Eye (tissue), 1 donor: ENCODE measurements at regions not wholly inside any gene's neighbourhood (a gene's known extent, or its start where the extent isn't known, plus 50 kb on each side); places are given as distances from the start of the nearest gene placed in this dataset.

ENCODE experiments used
- DNase-seq: peaks from one replicate; pipeline ENCODE4 v3.0.0-alpha.2; 2015

DNA sequence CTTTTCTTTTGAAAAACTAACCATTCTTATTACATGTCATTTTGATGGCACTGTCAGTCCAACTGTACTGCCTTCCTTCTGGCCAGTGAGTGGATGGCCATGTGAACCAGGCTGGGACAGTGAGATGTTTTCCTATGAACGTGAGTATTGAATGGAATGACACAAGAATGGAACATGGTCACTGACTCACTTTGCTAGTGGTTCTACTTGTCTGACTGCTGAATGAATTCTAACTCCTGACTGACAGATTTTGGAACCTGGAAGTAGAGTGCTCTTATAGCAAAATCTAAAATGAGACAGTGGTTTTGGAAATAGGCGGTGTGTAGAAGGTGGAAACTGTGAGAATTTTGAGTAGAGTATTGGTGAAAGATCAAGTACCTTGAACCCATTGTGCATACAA, 606.9 kb upstream of the KCNMB2 start:
- no peak for DNase-seq

DNA sequence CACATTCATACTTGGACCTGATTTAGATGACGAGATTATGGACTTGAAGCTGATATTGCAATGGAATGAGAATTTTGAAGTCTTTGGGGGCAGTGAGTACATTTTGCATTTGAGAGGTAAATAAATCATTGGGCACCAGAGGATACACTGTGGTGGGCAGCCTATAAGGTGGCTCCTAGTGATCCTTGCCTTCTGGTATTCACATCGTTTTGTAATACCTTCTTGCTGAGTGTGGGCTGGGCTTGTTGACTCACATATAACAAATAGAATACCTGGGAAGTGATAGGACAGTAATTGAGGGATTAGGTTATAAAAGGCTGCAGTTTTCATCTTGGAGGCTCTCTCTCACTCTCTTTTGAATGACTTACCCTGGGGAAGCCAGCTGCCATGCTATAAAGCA, 605.5 kb upstream of the KCNMB2 start:
- no peak for DNase-seq

DNA sequence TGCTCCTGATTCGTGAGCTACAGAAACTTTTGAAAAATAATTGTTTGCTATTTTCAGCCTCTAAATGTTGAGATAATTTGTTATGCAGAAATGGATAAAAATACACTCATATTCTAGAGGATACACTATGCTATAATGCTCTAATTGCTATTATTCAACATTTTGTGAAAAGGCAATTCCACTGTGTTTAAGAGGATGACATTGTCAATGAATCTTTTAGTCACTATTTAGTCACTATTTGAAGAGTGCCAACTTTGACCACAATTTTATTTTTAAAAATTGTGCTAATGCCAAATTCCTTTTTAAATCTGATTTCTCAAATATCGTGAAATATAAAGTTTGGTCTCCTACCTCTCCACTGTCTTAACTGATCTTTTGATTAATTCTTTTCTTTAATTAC, 604.9 kb upstream of the KCNMB2 start:
- DNase-seq = no peak

DNA sequence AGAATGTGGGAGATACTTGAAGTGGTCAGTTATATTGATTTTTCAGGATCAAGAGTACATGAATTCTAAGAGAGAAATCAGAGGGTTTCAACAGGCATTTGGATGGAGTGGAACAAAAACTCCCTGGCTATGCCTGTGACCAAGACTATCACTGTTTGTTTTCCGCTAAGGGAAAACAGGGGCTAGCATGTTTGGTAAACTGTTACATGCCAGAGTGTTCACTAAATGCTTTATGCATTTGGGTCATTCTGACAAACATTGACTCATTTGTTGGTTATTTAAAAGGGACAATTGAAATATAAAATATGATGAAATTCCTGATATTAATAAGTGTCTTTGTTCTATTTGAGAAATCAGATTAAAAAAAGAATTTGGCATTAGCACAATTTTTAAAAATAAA, 603.9 kb upstream of the KCNMB2 start:
- DNase-seq = no peak

- DNase-seq = no peak
Measured at GRCh38 chr3:177932750-177933660, 603.2 kb upstream of the KCNMB2 start.

- peak; percentile 80 for DNase-seq
Measured at GRCh38 chr3:177934001-177934891, 602.0 kb upstream of the KCNMB2 start.

DNA sequence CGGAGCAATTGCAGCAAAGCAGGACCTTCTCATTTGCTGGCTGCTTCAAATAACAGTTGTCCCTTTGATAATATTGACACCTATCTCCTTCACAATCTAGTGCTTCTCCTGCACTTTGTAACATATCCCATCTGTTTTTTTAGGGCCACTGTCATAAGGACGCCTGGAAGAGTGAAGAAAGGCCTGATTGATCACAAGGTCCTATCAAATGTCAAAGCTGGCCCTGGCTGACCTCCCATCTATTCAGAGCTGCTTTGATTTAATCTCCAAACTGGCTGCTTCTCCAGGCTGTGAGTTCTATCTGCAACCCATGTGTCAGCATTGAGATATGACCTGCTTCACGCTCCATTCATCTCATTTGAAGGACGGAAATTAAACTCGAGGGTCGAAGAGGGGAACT, 601.2 kb upstream of the KCNMB2 start:
- peak; percentile 66 for DNase-seq

GRCh38 chr3:177936721-177937120, 599.5 kb upstream of the KCNMB2 start:
- DNase-seq = no peak

GRCh38 chr3:177942911-177943310, 593.3 kb upstream of the KCNMB2 start:
- DNase-seq = no peak

DNA sequence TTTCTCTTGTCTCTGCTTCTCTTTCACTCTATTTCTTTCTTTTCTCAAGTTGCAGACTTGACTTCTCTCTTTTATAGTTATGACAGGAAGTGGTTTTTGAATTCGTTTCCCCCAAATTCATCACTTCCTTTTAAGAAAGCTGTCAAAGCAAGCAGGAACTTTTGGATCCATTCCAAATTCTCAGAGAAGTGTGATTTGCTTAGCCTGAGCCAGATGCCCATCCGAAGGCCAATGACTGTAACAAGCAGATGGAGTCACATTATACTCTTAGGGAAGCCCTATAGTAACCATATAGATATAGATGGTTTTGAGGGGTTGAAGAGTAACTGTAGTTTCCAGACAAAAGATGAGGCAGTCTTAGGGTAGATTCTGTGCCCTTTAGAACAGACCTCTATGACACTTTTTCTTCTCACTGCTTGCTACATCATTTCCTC, 592.0 kb upstream of the KCNMB2 start:
- DNase-seq = no peak

DNA sequence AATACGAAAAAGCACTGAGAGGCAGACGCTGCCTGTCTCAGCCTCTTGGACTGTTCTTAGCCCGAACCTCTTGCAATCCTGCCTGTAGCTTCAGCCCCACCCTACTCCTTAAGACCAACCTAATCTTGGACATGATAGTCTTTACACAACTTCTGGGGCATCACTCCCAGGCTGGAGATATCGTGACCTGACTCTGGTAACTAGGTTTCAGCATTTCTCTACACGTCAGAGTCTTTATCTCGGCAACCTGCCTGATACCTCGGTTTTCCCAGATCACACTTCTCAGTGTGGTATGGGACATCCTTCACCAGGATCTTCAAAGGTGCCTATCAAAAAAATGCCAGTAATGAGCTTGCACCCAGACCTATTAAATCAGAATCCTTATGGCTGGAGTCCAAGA, 590.2 kb upstream of the KCNMB2 start:
- no peak for DNase-seq

DNA sequence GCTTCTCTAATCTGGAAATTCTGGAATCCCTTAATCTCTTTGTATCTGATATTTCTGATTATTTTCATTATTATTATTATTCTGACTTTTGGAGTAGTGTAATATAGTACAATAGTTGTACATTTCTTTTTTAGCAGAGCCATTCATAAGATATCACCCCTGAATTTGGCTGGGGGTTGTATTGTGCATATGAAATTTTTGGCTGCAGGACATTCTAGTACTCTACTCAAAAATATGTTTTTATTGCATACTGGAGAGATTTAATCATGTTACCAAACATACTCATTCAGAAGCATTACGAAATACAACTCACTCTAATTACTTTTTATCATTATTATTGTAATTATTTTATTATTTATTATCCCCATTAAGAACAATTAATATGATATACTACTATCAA, 589.7 kb upstream of the KCNMB2 start:
- no peak for DNase-seq

DNA sequence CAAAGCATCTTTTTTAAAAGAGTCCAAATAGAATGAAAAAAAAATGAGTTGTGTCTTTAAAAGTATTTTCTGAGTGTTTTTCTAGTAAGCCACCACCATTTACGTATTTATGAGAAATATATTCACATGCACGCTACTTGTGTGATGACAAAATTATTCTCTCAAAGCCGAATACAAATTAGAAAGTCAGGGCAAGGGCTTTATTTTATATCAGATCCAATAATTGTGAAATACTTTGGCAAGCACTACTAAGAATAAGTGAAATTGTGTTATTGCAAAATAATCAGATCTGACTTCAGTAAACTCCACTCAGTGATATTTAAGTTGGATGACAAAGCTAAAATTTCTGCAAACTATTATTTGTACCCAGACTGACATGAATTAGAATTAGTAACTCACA, 589.3 kb upstream of the KCNMB2 start:
- DNase-seq = no peak

GRCh38 chr3:177947901-177948300, 588.3 kb upstream of the KCNMB2 start:
- no peak for DNase-seq

- peak; percentile 24 for DNase-seq
Measured at GRCh38 chr3:177948716-177949425, 587.4 kb upstream of the KCNMB2 start.

DNA sequence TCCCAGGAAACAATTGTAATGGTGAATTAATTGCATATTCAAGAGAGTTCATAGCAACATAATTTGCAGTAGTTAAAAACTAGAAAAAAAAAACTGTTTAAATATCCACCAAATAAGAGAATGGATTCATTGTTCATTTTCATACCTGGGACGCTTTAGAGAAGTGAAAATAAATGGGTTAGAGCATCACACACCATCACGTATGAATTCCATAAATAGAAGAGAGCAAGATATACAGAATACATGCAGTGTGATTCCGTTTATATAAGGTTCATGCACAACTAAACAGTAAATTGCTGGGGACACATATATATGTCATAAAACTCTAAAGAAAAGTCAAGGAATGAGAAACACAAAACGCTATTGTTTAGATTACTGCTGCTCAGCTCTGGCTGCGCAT, 577.0 kb upstream of the KCNMB2 start:
- no peak for DNase-seq

GRCh38 chr3:177960014-177960413, 576.2 kb upstream of the KCNMB2 start:
- no peak for DNase-seq

GRCh38 chr3:177960722-177961121, 575.5 kb upstream of the KCNMB2 start:
- DNase-seq = no peak

GRCh38 chr3:177961784-177962183, 574.5 kb upstream of the KCNMB2 start:
- no peak for DNase-seq

DNA sequence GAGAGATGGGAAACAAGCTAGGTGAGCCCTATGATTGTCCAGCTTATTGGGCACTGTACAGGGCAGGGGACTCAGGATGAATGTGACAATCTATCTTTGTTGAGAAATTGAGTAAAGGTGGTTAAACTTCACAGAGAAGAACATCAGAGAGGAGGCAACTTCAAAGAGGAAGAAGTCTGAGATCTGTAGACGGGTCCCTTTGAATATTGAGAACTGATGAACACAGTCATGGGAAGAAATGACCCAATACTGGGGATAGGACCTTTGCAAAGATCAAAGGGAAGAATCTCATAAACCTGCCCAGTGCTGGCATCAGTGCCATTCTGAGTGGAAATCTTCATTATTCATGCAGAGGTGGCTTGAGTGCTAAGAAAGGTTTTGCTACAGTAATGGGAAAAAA, 569.7 kb upstream of the KCNMB2 start:
- no peak for DNase-seq

DNA sequence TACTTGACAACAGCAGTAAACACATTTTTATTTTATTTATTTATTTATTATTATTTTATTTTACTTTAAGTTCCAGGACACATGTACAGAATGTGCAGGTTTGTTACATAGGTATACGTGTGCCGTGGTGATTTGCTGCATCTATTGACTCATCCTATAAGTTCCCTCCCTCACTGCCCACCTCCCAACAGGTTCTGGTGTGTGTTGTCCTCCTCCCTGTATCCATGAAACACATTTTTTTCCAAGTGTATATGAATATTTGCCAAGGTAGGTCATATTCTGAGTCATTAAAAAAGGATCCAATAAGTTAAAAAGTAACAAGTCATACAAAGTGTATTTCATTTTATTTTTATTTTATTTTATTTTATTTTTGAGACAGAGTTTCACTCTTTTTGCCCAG, 567.3 kb upstream of the KCNMB2 start:
- DNase-seq = no peak

- no peak for DNase-seq
Measured at GRCh38 chr3:177973241-177973840, 562.9 kb upstream of the KCNMB2 start.

DNA sequence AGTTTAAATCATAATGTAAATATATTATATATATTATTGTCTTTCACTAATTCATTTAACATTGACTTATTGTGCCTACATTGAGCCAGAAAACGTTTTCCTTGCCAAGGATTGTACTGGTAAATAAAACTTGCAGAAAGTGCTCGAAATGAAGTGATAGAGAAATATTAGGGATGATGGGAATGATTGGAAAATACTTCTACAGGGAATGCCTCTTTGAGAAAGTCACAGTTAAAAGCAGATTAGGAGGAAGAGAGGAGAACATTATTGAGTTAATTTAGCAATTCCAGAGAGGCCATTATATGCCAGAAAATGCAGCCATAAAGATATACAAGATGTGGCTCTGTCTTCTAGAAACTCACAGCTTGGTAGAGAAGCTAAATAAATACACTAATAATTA, 560.0 kb upstream of the KCNMB2 start:
- no peak for DNase-seq
